ENCODE measurements at regions not wholly inside any gene's neighbourhood (a gene's known extent, or its start where the extent isn't known, plus 50 kb on each side); places are given as distances from the start of the nearest gene placed in this dataset.

DNA sequence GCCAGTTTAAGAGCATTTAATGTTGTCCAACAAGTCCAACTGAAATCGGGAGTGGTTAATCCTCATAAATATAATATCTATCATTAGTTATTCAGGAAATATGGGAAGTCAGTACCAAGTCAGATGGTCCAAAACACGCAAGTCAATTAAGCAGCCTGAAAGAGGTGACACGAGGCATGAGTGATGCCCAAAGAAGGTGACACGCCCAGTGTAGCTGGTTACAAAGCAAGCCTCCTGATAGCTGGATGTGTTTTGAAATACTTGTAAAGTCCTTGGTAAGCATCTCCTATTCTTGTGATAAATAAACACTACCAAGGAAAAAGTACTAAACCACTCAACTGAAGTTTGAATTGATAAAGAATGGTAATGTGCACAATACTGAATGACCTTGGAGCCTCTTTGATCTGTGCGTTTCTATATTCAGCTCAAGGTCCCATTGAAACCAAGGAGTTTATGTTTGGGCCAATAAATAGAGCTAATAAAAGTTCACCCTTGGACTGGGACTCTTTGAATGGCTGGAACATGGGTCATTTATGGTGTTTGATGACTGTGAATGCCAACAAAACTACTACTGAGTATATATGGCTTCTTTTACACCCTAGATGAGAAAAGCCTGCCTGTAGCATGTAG lies 93.2 kb upstream of the KLF3 start:
- no peak for DNase-seq (ENCODE audit: low read depth)
- in situ Hi-C loops (cut with HindIII; ENCODE audit: low pct_unique_long_range_greater_than_20kb, low sequenced_read_pairs), result no loop called here

DNA sequence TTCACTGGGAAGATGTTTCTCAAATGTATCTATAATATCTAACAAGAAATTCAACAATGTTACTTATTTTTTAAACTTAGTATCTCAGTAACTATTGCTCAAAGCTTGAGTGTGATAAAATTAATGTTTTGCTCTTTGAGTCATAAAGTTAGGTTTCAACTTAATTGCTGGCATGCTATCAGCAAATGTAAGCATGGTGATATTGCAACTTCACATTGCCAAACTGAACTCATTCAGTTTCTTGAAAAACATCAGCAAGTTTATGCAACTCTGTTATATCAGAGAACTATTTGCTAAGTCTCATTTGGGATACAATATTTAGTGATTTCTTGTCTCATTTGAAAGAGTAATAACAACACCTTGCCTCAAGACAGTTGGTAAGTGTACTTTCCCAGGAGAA lies 91.2 kb upstream of the KLF3 start:
- no peak for DNase-seq (ENCODE audit: low read depth)
- in situ Hi-C loops (cut with HindIII; ENCODE audit: low pct_unique_long_range_greater_than_20kb, low sequenced_read_pairs), result no loop called here

- peak; percentile 59 for DNase-seq (ENCODE audit: low read depth)
- in situ Hi-C loops (cut with HindIII; ENCODE audit: low pct_unique_long_range_greater_than_20kb, low sequenced_read_pairs), result no loop called here
Measured at GRCh38 chr4:38574559-38575333, 89.3 kb upstream of the KLF3 start.

DNA sequence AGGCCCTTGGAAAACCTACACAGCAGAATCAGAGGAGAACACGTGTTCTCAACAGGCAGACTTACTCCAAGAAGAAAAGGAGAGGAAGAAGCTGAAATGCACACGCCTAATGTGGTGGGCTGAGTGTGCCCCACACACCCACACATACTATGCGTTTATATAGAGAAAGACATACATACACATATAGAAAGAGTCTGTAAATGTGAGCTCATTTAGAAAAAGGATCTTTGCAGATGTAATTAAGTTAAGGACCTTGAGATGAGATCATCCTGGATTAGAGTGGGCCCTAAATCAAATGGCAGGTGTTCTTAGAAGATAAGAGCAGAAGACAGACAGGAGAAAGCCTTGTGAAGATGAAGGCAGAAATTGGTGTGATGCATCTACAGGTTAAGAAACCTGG lies 87.2 kb upstream of the KLF3 start:
- no peak for DNase-seq (ENCODE audit: low read depth)
- in situ Hi-C loops (cut with HindIII; ENCODE audit: low pct_unique_long_range_greater_than_20kb, low sequenced_read_pairs), result no loop called here

DNA sequence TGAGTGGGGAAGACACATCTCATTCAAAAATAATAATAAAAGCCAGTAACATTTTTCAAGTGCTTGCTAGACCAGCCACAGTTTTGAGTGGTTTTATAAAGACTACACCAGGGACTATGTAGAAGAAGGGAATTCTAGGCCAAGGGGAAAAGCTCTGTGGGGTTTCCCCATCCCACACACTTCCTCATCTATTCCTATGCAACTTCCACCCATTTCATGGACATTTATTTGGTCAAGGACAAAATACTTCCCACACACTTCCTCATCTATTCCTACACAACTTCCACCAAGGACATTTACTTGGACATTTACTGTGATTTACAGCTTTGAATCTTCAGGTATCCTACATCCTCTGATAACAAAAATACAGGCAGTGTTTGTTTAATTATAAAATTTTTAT lies 86.5 kb upstream of the KLF3 start:
- DNase-seq (ENCODE audit: low read depth), result no peak
- in situ Hi-C loops (cut with HindIII; ENCODE audit: low pct_unique_long_range_greater_than_20kb, low sequenced_read_pairs), result no loop called here

- in situ Hi-C loops (cut with HindIII; ENCODE audit: low pct_unique_long_range_greater_than_20kb, low sequenced_read_pairs), result loop anchor here (10.0 kb wide), 1 partner anchor 83 kb away; the partner anchor contains the start of gene KLF3
- DNase-seq (ENCODE audit: low read depth), result no peak
Measured at GRCh38 chr4:38581426-38582106, 82.4 kb upstream of the KLF3 start.

GRCh38 chr4:38582445-38582844 lies 81.6 kb upstream of the KLF3 start:
- no peak for DNase-seq (ENCODE audit: low read depth)
- in situ Hi-C loops (cut with HindIII; ENCODE audit: low pct_unique_long_range_greater_than_20kb, low sequenced_read_pairs), result loop anchor here (10.0 kb wide), 1 partner anchor 82 kb away; the partner anchor contains the start of gene KLF3

GRCh38 chr4:38582889-38583470 lies 81.0 kb upstream of the KLF3 start:
- no peak for DNase-seq (ENCODE audit: low read depth)
- in situ Hi-C loops (cut with HindIII; ENCODE audit: low pct_unique_long_range_greater_than_20kb, low sequenced_read_pairs), result loop anchor here (10.0 kb wide), 1 partner anchor 82 kb away; the partner anchor contains the start of gene KLF3

- DNase-seq (ENCODE audit: low read depth), result no peak
- in situ Hi-C loops (cut with HindIII; ENCODE audit: low pct_unique_long_range_greater_than_20kb, low sequenced_read_pairs), result loop anchor here (10.0 kb wide), 1 partner anchor 79 kb away; the partner anchor contains the start of gene KLF3
Measured at GRCh38 chr4:38585871-38586270, 78.1 kb upstream of the KLF3 start.

DNA sequence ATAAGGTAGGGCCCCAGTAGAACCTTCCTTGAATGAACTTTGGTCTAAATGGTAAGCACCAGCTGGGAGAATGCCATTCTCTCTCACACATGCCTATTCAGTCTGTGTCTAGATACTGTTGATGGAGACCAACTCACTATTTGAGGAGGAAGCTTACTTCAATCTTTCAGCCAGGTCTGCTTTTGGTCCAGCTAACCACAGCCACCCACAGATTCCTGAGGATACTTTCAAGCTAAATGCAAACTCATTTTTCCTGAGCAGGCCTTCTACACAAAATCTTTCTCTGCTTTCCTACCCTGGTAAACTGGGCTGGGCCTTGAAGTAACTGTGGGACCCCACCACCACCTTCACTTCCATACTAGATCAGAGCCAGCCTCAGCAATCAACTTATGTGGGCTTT lies 76.9 kb upstream of the KLF3 start:
- no peak for DNase-seq (ENCODE audit: low read depth)
- in situ Hi-C loops (cut with HindIII; ENCODE audit: low pct_unique_long_range_greater_than_20kb, low sequenced_read_pairs), result loop anchor here (10.0 kb wide), 1 partner anchor 78 kb away; the partner anchor contains the start of gene KLF3

GRCh38 chr4:38590046-38590445 lies 74.0 kb upstream of the KLF3 start:
- in situ Hi-C loops (cut with HindIII; ENCODE audit: low pct_unique_long_range_greater_than_20kb, low sequenced_read_pairs), result no loop called here
- no peak for DNase-seq (ENCODE audit: low read depth)

DNA sequence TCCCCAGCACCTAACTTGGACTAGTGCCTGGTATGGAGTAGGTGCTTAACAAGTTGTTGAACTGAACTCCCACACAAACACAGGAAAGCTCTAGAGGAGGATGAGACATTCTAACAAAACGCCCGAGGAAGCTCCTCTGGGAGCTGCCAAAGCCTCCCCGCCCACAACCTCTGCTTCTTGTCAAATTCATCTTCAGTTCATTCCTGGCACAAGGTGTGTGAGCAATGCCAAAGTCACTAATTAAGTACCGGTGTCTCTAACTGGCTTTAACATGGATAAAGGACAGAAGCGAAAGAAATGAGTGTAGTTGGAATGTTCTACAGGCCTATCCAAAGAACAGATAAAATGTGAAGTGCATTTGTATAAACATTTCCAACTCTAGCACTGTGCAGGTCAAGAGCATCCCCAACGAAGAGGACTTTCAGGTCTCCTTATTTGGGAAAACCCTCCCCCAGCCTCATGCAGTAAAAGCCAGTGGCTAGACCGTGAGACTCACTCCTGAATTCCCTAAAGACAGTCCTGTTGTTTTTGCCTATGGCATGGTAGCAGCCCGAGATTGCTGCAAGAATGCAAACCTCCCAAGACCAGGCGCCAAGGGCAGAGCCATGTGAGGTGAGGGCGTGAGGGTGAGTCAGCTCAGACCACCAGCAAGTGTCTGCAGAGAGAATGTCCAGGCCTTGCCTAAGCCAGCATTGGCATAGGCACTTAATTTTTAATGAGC lies 72.2 kb upstream of the KLF3 start:
- DNase-seq (ENCODE audit: low read depth), result no peak
- in situ Hi-C loops (cut with HindIII; ENCODE audit: low pct_unique_long_range_greater_than_20kb, low sequenced_read_pairs), result no loop called here

DNA sequence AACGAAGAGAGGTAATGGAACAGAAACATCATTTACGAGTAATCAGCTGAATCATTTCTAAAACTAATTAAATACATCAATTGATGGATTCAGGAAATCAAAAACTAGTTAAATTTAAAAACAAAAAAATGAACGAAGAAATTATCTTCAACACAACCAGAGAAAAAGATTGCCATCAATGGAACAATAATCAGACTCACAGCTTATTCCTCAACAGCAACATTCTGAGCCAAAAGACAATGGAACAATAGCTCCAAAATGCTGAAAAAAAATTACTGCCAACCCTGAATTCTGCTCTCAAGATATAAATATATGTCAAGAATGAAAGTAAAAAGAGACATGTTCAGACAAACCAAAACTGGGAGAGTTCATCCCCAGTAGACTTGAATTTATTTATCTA lies 65.5 kb upstream of the KLF3 start:
- in situ Hi-C loops (cut with HindIII; ENCODE audit: low pct_unique_long_range_greater_than_20kb, low sequenced_read_pairs), result no loop called here
- DNase-seq (ENCODE audit: low read depth), result no peak

- in situ Hi-C loops (cut with HindIII; ENCODE audit: low pct_unique_long_range_greater_than_20kb, low sequenced_read_pairs), result no loop called here
- DNase-seq (ENCODE audit: low read depth), result no peak
Measured at GRCh38 chr4:38600575-38600974, 63.4 kb upstream of the KLF3 start.

DNA sequence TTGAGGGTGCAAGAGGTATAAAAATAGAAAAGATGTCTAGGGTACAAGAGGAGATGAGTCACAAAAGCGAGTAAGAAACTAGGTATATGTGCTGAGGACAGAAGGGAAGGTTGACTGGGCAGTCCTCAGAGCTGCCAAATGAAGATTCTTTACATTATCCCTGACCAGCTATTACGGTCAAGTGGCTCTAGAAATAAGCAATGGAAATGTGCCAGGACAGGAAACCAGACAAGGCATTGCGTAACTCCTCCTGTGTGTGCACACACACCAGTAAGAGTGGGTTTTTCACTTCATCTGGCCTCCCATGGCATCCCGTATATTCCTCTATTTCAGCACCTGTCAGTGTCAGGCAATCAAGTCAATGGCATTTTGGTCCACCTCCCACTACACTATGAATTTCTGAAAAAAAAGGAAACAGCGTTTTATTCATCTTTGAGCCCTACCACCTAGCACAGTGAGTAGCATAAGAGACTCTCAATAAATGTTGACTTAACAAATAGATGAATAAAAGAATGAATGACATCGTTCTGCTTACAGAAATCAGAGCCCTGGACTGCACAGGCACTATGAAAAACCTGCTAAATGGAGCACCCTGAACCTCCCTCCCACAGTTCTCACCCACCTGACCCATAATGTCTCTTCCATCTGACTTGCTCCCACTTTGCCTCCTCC lies 62.6 kb upstream of the KLF3 start:
- peak; percentile 13 for DNase-seq (ENCODE audit: low read depth)
- in situ Hi-C loops (cut with HindIII; ENCODE audit: low pct_unique_long_range_greater_than_20kb, low sequenced_read_pairs), result no loop called here

DNA sequence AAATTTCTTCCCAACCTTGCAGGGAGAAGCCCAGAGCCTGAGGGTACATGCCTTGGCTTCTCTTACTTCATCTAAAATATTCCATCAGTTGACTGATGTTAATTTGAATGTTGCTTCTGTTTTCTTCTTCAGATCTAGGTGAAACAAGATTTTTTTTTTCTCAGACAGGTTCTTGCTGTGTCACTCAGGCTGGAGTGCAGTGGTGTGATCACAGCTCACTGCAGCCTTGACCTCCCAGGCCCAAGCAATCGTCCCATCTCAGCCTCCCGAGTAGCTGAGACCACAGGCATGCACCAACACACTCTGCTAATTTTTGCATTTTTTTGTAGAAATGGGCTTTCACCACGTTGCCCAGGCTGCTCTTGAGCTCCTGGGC lies 62.1 kb upstream of the KLF3 start:
- no peak for DNase-seq (ENCODE audit: low read depth)

DNA sequence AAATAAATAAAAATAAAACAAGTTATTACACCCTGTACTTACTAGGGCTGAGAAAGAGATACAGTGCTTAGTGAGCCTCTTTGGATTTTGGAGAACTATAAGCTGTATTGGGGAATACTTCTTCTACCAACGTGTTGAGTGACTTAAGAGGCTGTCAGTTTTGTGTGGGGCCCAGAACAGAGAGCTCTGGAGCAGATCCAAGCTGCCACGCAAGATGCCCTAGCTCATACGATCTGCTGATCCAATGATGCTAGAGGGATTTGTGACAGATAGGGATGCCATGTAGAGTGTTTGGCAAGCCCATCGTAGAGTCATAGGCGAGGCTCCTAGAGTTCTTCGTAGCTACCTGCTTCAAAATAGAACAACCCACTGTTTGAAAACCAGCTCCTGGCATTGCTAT lies 60.3 kb upstream of the KLF3 start:
- in situ Hi-C loops (cut with HindIII; ENCODE audit: low pct_unique_long_range_greater_than_20kb, low sequenced_read_pairs), result no loop called here
- DNase-seq (ENCODE audit: low read depth), result no peak

More for the DNA sequence above, 62.1 kb upstream of the KLF3 start:
- in situ Hi-C loops (cut with HindIII; ENCODE audit: low pct_unique_long_range_greater_than_20kb, low sequenced_read_pairs), result no loop called here

Measured in Caki2 (cell line).